GM21786 (cell line): ENCODE measurements at regions not wholly inside any gene's neighbourhood (a gene's known extent, or its start where the extent isn't known, plus 50 kb on each side); places are given as distances from the start of the nearest gene placed in this dataset.
"Not testable (repeated sequence)": the region's sequence is repeated elsewhere in the genome, so short reads cannot be mapped to it uniquely, and the experiment has no call there.

Experiments
- ATAC-seq: cut with Tn5 transposase; IDR thresholded peaks from one replicate; pipeline ENCODE4 v1.9.1; 2021; ENCODE audit not compliant: unreplicated experiment

GRCh38 chr2:195471163-195471562 lies 185.9 kb upstream of the SLC39A10 start:
- peak; percentile 25 for ATAC-seq

- ATAC-seq: peak; percentile 27
Observed at GRCh38 chr2:195470622-195471021, 186.4 kb upstream of the SLC39A10 start.

GRCh38 chr2:195468771-195469170 lies 188.3 kb upstream of the SLC39A10 start:
- peak; percentile 84 for ATAC-seq

- no peak for ATAC-seq
Observed at GRCh38 chr2:195466427-195466826, 190.6 kb upstream of the SLC39A10 start.

- no peak for ATAC-seq
Observed at GRCh38 chr2:195461010-195461409, 196.0 kb upstream of the SLC39A10 start.

- no peak for ATAC-seq
Observed at GRCh38 chr2:195458936-195459335, 198.1 kb upstream of the SLC39A10 start.

GRCh38 chr2:195457873-195458272 lies 199.2 kb upstream of the SLC39A10 start:
- ATAC-seq: no peak

- no peak for ATAC-seq
Observed at GRCh38 chr2:195456771-195457170, 200.3 kb upstream of the SLC39A10 start.

- ATAC-seq: no peak
Observed at GRCh38 chr2:195451160-195451559, 205.9 kb upstream of the SLC39A10 start.

GRCh38 chr2:195450552-195451113 lies 206.4 kb upstream of the SLC39A10 start:
- no peak for ATAC-seq

GRCh38 chr2:195447323-195447975 lies 209.6 kb upstream of the SLC39A10 start:
- no peak for ATAC-seq

GRCh38 chr2:195445639-195446038 lies 211.4 kb upstream of the SLC39A10 start:
- no peak for ATAC-seq

GRCh38 chr2:195443926-195444325 lies 213.1 kb upstream of the SLC39A10 start:
- no peak for ATAC-seq

- ATAC-seq: no peak
Observed at GRCh38 chr2:195442458-195443175, 214.4 kb upstream of the SLC39A10 start.

GRCh38 chr2:195438692-195439091 lies 218.3 kb upstream of the SLC39A10 start:
- no peak for ATAC-seq

- no peak for ATAC-seq
Observed at GRCh38 chr2:195437521-195437920, 219.5 kb upstream of the SLC39A10 start.

- ATAC-seq: no peak
Observed at GRCh38 chr2:195434346-195434745, 222.7 kb upstream of the SLC39A10 start.

GRCh38 chr2:195433729-195434128 lies 223.3 kb upstream of the SLC39A10 start:
- not testable (repeated sequence) for ATAC-seq

- ATAC-seq: no peak
Observed at GRCh38 chr2:195428673-195429072, 228.4 kb upstream of the SLC39A10 start.

- ATAC-seq: no peak
Observed at GRCh38 chr2:195425328-195425727, 231.7 kb upstream of the SLC39A10 start.

- no peak for ATAC-seq
Observed at GRCh38 chr2:195419033-195419432, 238.0 kb upstream of the SLC39A10 start.

- ATAC-seq: no peak
Observed at GRCh38 chr2:195414537-195415100, 242.4 kb upstream of the SLC39A10 start.
